PC-3 (cell line): ENCODE measurements at regions not wholly inside any gene's neighbourhood (a gene's known extent, or its start where the extent isn't known, plus 50 kb on each side); places are given as distances from the start of the nearest gene placed in this dataset.

Source experiments
- CTCF ChIP-seq: fragments of 300-600 bp; sonication (generic); conservative IDR thresholded peaks from 2 replicates; pipeline ENCODE4 v1.5.1; 2017; ENCODE audit warnings: antibody characterized with exemption, low read depth, mild to moderate bottlenecking, low read length
- EZH2 ChIP-seq: fragments of 300-600 bp; sonication (generic); IDR thresholded peaks from one replicate; pipeline ENCODE4 v1.6.1; 2017; ENCODE audit warnings: antibody characterized with exemption, mild to moderate bottlenecking, low read length; ENCODE audit not compliant: unreplicated experiment

GRCh38 chr11:69922015-69922595, 102.9 kb upstream of the FGF3 start:
- TF ChIP-seq CTCF (no peak), EZH2 (no peak)
